HG03159 (cell line): ENCODE measurements at regions not wholly inside any gene's neighbourhood (a gene's known extent, or its start where the extent isn't known, plus 50 kb on each side); places are given as distances from the start of the nearest gene placed in this dataset.

ENCODE experiments used
- ATAC-seq: cut with Tn5 transposase; IDR thresholded peaks from one replicate; pipeline ENCODE4 v1.9.1; 2021; ENCODE audit warnings: mild to moderate bottlenecking, moderate library complexity; ENCODE audit not compliant: unreplicated experiment

GRCh38 chr15:61640756-61641155 lies 411.7 kb upstream of the RORA start:
- no peak for ATAC-seq

GRCh38 chr15:61639491-61639890 lies 410.4 kb upstream of the RORA start:
- ATAC-seq, result no peak

GRCh38 chr15:61634837-61635236 lies 405.7 kb upstream of the RORA start:
- no peak for ATAC-seq

- ATAC-seq, result no peak
These were observed 404.8 kb upstream of the RORA start for GRCh38 chr15:61633951-61634350.

- no peak for ATAC-seq
These were observed 400.2 kb upstream of the RORA start for GRCh38 chr15:61629269-61629668.

- no peak for ATAC-seq
These were observed 395.8 kb upstream of the RORA start for GRCh38 chr15:61624950-61625349.

- no peak for ATAC-seq
These were observed 394.6 kb upstream of the RORA start for GRCh38 chr15:61623746-61624145.

- no peak for ATAC-seq
These were observed 392.8 kb upstream of the RORA start for GRCh38 chr15:61621865-61622264.

- no peak for ATAC-seq
These were observed 392.0 kb upstream of the RORA start for GRCh38 chr15:61621146-61621545.

GRCh38 chr15:61620151-61620550 lies 391.0 kb upstream of the RORA start:
- no peak for ATAC-seq

GRCh38 chr15:61613729-61614128 lies 384.6 kb upstream of the RORA start:
- ATAC-seq, result no peak

- ATAC-seq, result no peak
These were observed 384.0 kb upstream of the RORA start for GRCh38 chr15:61613138-61613537.

- ATAC-seq, result no peak
These were observed 383.0 kb upstream of the RORA start for GRCh38 chr15:61612111-61612510.

GRCh38 chr15:61605343-61605742 lies 376.2 kb upstream of the RORA start:
- no peak for ATAC-seq

GRCh38 chr15:61598655-61599054 lies 369.6 kb upstream of the RORA start:
- ATAC-seq, result no peak

GRCh38 chr15:61584410-61584809 lies 355.3 kb upstream of the RORA start:
- no peak for ATAC-seq

- no peak for ATAC-seq
These were observed 353.0 kb upstream of the RORA start for GRCh38 chr15:61582092-61582491.

GRCh38 chr15:61575597-61575996 lies 346.5 kb upstream of the RORA start:
- ATAC-seq, result no peak

- ATAC-seq, result no peak
These were observed 341.9 kb upstream of the RORA start for GRCh38 chr15:61571026-61571425.

GRCh38 chr15:61564785-61565184 lies 335.7 kb upstream of the RORA start:
- no peak for ATAC-seq

GRCh38 chr15:61558172-61559136 lies 329.4 kb upstream of the RORA start:
- no peak for ATAC-seq

- ATAC-seq, result no peak
These were observed 327.0 kb upstream of the RORA start for GRCh38 chr15:61556037-61556648.
